ENCODE measurements at regions not wholly inside any gene's neighbourhood (a gene's known extent, or its start where the extent isn't known, plus 50 kb on each side); places are given as distances from the start of the nearest gene placed in this dataset.

DNA sequence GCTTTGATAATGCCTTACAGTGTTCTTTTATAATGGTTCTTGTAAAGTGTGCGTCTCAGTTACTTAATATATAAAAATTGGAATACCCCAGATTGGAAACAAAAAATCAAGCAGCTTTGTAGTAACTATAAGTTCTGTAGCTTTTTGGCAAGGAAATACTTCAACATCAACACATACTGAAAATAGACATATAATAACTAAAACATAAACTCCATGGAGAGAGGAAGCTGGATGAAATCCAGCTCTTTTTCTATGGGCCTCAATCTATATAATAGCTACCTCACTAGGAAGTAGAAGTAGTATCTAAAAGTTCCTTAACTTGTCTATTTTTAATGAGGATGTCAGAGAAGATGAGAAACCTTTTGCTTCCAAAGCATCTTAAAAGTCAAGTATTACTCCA, 313.3 kb upstream of the NFIA start:
- TF ChIP-seq, protein P1, sequence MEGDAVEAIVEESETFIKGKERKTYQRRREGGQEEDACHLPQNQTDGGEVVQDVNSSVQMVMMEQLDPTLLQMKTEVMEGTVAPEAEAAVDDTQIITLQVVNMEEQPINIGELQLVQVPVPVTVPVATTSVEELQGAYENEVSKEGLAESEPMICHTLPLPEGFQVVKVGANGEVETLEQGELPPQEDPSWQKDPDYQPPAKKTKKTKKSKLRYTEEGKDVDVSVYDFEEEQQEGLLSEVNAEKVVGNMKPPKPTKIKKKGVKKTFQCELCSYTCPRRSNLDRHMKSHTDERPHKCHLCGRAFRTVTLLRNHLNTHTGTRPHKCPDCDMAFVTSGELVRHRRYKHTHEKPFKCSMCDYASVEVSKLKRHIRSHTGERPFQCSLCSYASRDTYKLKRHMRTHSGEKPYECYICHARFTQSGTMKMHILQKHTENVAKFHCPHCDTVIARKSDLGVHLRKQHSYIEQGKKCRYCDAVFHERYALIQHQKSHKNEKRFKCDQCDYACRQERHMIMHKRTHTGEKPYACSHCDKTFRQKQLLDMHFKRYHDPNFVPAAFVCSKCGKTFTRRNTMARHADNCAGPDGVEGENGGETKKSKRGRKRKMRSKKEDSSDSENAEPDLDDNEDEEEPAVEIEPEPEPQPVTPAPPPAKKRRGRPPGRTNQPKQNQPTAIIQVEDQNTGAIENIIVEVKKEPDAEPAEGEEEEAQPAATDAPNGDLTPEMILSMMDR (IDR thresholded peaks at IDR 0.05), result no peak
- no peak for TF ChIP-seq POLR2A (IDR thresholded peaks at IDR 0.05)

Measured in lower leg skin (tissue), 3 donors.